Ovary (tissue), 3 donors: ENCODE measurements at regions not wholly inside any gene's neighbourhood (a gene's known extent, or its start where the extent isn't known, plus 50 kb on each side); places are given as distances from the start of the nearest gene placed in this dataset.

Experiments
- POLR2A ChIP-seq: fragments of 450-650 bp; IDR thresholded peaks from one replicate; pipeline ENCODE4 v1.6.1; 2017; ENCODE audit warnings: antibody characterized with exemption, mild to moderate bottlenecking, moderate library complexity
- TF ChIP-seq, protein P1 (sequence below), 3 donors: fragments of 450-650 bp in 2 of 3; fragments of 200-600 bp in 1 of 3; IDR thresholded peaks; one replicate each; pipeline versions ENCODE4 v1.5.1 to v1.8.0; 2016 to 2022; ENCODE audit warnings: antibody characterized with exemption in 3 of 3, mild to moderate bottlenecking in 1 of 3
- donor health status: DM: no; HTN: no; CAD: no.

DNA sequence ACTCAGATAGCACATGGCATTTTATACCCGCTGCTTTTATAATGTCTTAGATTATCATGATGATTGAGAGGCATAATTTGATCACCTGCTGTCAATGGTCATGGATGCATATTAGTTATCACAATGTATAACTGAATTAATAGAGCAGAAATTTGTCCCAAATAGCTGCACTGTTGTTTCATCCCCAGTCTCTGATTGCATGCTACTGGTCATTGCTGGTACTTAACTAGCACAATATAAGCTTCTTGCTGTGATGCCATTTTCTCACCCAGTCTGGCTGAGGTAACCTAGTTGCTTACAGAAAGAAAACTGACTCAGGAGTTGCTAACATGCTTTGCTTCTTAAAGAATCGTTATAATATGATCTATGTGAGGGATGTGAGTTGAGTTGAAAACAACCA lies 76.8 kb upstream of the PLEKHA5 start:
- TF ChIP-seq, protein P1, sequence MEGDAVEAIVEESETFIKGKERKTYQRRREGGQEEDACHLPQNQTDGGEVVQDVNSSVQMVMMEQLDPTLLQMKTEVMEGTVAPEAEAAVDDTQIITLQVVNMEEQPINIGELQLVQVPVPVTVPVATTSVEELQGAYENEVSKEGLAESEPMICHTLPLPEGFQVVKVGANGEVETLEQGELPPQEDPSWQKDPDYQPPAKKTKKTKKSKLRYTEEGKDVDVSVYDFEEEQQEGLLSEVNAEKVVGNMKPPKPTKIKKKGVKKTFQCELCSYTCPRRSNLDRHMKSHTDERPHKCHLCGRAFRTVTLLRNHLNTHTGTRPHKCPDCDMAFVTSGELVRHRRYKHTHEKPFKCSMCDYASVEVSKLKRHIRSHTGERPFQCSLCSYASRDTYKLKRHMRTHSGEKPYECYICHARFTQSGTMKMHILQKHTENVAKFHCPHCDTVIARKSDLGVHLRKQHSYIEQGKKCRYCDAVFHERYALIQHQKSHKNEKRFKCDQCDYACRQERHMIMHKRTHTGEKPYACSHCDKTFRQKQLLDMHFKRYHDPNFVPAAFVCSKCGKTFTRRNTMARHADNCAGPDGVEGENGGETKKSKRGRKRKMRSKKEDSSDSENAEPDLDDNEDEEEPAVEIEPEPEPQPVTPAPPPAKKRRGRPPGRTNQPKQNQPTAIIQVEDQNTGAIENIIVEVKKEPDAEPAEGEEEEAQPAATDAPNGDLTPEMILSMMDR (IDR thresholded peaks at IDR 0.05) = no peak
- TF ChIP-seq POLR2A = no peak
